ENCODE measurements at regions not wholly inside any gene's neighbourhood (a gene's known extent, or its start where the extent isn't known, plus 50 kb on each side); places are given as distances from the start of the nearest gene placed in this dataset.

- no peak for DNase-seq
Measured at GRCh38 chr7:25638590-25639244, 410.4 kb upstream of the NPVF start.

- peak; percentile 34 to 80 (median 58) for DNase-seq
Measured at GRCh38 chr7:25642849-25643248, 414.6 kb upstream of the NPVF start.

GRCh38 chr7:25643286-25643685 lies 415.0 kb upstream of the NPVF start:
- peak; percentile 38 to 75 (median 62) for DNase-seq

- peak; percentile 36 to 69 (median 56) for DNase-seq
Measured at GRCh38 chr7:25643770-25644394, 415.6 kb upstream of the NPVF start.

- no peak for DNase-seq
Measured at GRCh38 chr7:25646726-25647413, 418.6 kb upstream of the NPVF start.

GRCh38 chr7:25647872-25648271 lies 419.6 kb upstream of the NPVF start:
- DNase-seq, result no peak

- DNase-seq, result peak; percentile 18 to 49 (median 40)
Measured at GRCh38 chr7:25652366-25652765, 424.1 kb upstream of the NPVF start.

- no peak for DNase-seq
Measured at GRCh38 chr7:25653384-25653783, 425.1 kb upstream of the NPVF start.

- DNase-seq, result no peak
Measured at GRCh38 chr7:25656071-25656470, 427.8 kb upstream of the NPVF start.

- DNase-seq, result no peak
Measured at GRCh38 chr7:25656581-25657026, 428.3 kb upstream of the NPVF start.

- no peak for DNase-seq
Measured at GRCh38 chr7:25658375-25658774, 430.1 kb upstream of the NPVF start.

GRCh38 chr7:25659841-25660240 lies 431.6 kb upstream of the NPVF start:
- no peak for DNase-seq

- no peak for DNase-seq
Measured at GRCh38 chr7:25662841-25663800, 434.8 kb upstream of the NPVF start.

- DNase-seq, result no peak
Measured at GRCh38 chr7:25663877-25664276, 435.6 kb upstream of the NPVF start.

- DNase-seq, result no peak
Measured at GRCh38 chr7:25664593-25664992, 436.3 kb upstream of the NPVF start.

- no peak for DNase-seq
Measured at GRCh38 chr7:25665374-25665773, 437.1 kb upstream of the NPVF start.

GRCh38 chr7:25665903-25666670 lies 437.8 kb upstream of the NPVF start:
- no peak for DNase-seq

- DNase-seq, result no peak
Measured at GRCh38 chr7:25666671-25667060, 438.4 kb upstream of the NPVF start.

GRCh38 chr7:25669281-25669781 lies 441.0 kb upstream of the NPVF start:
- no peak for DNase-seq

- DNase-seq, result no peak
Measured at GRCh38 chr7:25669961-25670841, 441.9 kb upstream of the NPVF start.

GRCh38 chr7:25671111-25671510 lies 442.8 kb upstream of the NPVF start:
- no peak for DNase-seq

Data from suppressor macrophage (primary cell).